ENCODE measurements at regions not wholly inside any gene's neighbourhood (a gene's known extent, or its start where the extent isn't known, plus 50 kb on each side); places are given as distances from the start of the nearest gene placed in this dataset.
A peak's percentile ranks its signal among the peaks of the same experiment; 100 is the strongest.

DNA sequence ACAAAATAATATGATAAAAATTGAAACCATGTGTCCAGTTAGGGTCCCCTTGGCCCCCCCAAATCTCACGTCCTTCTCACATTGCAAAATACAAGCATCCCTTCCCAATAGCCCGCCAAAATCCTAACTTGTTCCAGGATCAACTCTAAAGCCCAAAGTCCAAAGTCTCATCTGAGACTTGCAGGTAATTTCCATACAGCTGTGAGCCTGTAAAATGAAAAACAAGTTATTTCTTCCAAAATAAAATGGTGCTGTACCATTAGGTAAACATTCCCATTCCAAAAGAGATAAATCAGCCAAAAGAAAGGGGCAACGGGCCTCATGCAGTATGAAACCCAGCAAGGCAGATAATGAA, 51.0 kb upstream of the COBL start:
- WGBS, 5 donors, result 43 to 54% (median 48%) methylated on average over 3 of the region's 3 CpGs
- Histone ChIP-seq H3K4me3 (no peak overlapping the region), H3K9me3 (no peaks in the 10 kb centered on the region), H3K27ac (no peak overlapping the region), H3K27me3 (no peaks in the 10 kb centered on the region), H3K36me3 (no peaks in the 10 kb centered on the region), H3K4me1 (peaks cover 0 to 4% (median 0%) of the 10 kb centered on the region in 4 donors)
- DNase-seq, result no peak
- no peak for TF ChIP-seq POLR2A (IDR thresholded peaks at IDR 0.05)
- no peak for TF ChIP-seq POLR2AphosphoS5 (IDR thresholded peaks at IDR 0.05)
- TF ChIP-seq, protein P1, sequence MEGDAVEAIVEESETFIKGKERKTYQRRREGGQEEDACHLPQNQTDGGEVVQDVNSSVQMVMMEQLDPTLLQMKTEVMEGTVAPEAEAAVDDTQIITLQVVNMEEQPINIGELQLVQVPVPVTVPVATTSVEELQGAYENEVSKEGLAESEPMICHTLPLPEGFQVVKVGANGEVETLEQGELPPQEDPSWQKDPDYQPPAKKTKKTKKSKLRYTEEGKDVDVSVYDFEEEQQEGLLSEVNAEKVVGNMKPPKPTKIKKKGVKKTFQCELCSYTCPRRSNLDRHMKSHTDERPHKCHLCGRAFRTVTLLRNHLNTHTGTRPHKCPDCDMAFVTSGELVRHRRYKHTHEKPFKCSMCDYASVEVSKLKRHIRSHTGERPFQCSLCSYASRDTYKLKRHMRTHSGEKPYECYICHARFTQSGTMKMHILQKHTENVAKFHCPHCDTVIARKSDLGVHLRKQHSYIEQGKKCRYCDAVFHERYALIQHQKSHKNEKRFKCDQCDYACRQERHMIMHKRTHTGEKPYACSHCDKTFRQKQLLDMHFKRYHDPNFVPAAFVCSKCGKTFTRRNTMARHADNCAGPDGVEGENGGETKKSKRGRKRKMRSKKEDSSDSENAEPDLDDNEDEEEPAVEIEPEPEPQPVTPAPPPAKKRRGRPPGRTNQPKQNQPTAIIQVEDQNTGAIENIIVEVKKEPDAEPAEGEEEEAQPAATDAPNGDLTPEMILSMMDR (IDR thresholded peaks at IDR 0.05), result no peak
- TF ChIP-seq EP300 (IDR thresholded peaks at IDR 0.05), result no peak
- intact Hi-C loops (cut with DNase I; ENCODE audit: low total_unique reads), result loop anchor here (5.0 kb wide), 1 partner anchor 205 kb away; no protein-coding TSS in a partner anchor

DNA sequence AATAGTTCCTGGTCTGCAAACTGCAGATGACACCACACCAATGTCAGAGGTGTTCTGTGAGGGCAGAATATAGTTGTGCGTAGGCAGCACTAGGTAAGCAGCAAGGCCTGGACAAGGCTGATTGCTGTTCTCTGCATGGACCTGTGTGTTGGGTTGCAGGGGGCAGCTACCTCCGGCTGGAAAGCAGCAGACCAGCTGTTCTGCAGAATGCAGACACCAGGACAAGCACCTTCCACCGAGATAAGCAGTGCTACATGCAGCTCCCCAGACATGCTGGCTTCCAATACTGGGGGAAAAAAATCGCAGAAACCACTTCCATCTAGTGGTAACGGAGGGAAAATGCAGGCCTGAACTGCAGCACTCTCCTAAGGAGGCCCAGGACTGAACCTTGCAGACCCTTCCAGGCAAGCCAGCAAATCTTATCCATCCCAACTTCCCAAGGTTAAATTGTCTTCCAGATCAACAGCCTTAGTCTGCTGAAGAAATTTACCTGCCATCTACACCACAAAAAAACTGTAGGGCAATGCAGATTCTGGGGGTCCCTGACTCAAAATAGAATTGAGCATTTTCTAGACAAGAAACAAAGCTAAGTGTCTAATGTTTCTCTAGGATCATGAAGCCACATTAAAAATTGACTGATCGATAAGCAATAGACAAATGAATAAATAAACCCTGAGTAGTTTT, 50.5 kb upstream of the COBL start:
- peaks cover 0 to 4% (median 0%) of the 10 kb centered on the region in 4 donors for H3K4me1 ChIP-seq
- no peaks in the 10 kb centered on the region for H3K27me3 ChIP-seq
- intact Hi-C loops (cut with DNase I; ENCODE audit: low total_unique reads), result loop anchor here (5.0 kb wide), 1 partner anchor 205 kb away; no protein-coding TSS in a partner anchor
- H3K27ac ChIP-seq, result no peak overlapping the region
- no peak overlapping the region for H3K4me3 ChIP-seq
- 22 to 33% (median 31%) methylated on average over 4 to 6 of the region's 6 CpGs for WGBS, 5 donors
- TF ChIP-seq EP300 (IDR thresholded peaks at IDR 0.05), result no peak
- TF ChIP-seq, protein P1 (IDR thresholded peaks at IDR 0.05), result peak in 5 of 7 experiments; percentile 60 to 92 (median 81)
- no peaks in the 10 kb centered on the region for H3K36me3 ChIP-seq
- DNase-seq, result peak; percentile 54 to 82
- no peaks in the 10 kb centered on the region for H3K9me3 ChIP-seq

Small RNA genes in the stretch of these regions (small RNA-seq; reads per million reads assigned to genes)
- gene RF00322, result 0 reads per million in 4 donors
- 0 reads per million in 4 donors for gene RN7SL292P
- gene ROBO2P1, result 0 reads per million in 4 donors
